Gastroesophageal sphincter (tissue), 3 donors: ENCODE measurements at regions not wholly inside any gene's neighbourhood (a gene's known extent, or its start where the extent isn't known, plus 50 kb on each side); places are given as distances from the start of the nearest gene placed in this dataset.

Experiments used
- EP300 ChIP-seq: sonication (generic); formaldehyde crosslinking; IDR thresholded peaks from one replicate; pipeline ENCODE4 v1.6.1; 2017; ENCODE audit warnings: antibody characterized with exemption, mild to moderate bottlenecking
- POLR2A ChIP-seq, 2 donors: fragments of 450-650 bp; IDR thresholded peaks; one replicate each; pipeline ENCODE4 v1.6.1; 2017; ENCODE audit warnings: antibody characterized with exemption in 2 of 2, mild to moderate bottlenecking in 2 of 2, moderate library complexity in 1 of 2
- POLR2AphosphoS5 ChIP-seq: sonication (generic); formaldehyde crosslinking; IDR thresholded peaks from one replicate; pipeline ENCODE4 v1.6.1; 2017; ENCODE audit warnings: antibody characterized with exemption
- TF ChIP-seq, protein P1 (sequence below), 4 experiments: fragments of 200-600 bp in 2 of 4; fragments of 450-650 bp in 2 of 4; sonication (generic) in 1 of 4; IDR thresholded peaks; one replicate each; pipeline ENCODE4 v1.5.1; 2017 to 2019; ENCODE audit warnings: antibody characterized with exemption in 4 of 4, mild to moderate bottlenecking in 2 of 4, moderate library complexity in 2 of 4

- TF ChIP-seq, protein P1, sequence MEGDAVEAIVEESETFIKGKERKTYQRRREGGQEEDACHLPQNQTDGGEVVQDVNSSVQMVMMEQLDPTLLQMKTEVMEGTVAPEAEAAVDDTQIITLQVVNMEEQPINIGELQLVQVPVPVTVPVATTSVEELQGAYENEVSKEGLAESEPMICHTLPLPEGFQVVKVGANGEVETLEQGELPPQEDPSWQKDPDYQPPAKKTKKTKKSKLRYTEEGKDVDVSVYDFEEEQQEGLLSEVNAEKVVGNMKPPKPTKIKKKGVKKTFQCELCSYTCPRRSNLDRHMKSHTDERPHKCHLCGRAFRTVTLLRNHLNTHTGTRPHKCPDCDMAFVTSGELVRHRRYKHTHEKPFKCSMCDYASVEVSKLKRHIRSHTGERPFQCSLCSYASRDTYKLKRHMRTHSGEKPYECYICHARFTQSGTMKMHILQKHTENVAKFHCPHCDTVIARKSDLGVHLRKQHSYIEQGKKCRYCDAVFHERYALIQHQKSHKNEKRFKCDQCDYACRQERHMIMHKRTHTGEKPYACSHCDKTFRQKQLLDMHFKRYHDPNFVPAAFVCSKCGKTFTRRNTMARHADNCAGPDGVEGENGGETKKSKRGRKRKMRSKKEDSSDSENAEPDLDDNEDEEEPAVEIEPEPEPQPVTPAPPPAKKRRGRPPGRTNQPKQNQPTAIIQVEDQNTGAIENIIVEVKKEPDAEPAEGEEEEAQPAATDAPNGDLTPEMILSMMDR (IDR thresholded peaks at IDR 0.05) = no peak
- TF ChIP-seq POLR2AphosphoS5 = no peak
- no peak for TF ChIP-seq POLR2A (IDR thresholded peaks at IDR 0.05)
- TF ChIP-seq EP300 = no peak
These were observed 253.7 kb downstream of the SNAPC1 start for GRCh38 chr14:62015945-62016344.
